Adipose tissue (tissue), 3 donors: ENCODE measurements at regions not wholly inside any gene's neighbourhood (a gene's known extent, or its start where the extent isn't known, plus 50 kb on each side); places are given as distances from the start of the nearest gene placed in this dataset.
"Not testable (repeated sequence)": the region's sequence is repeated elsewhere in the genome, so short reads cannot be mapped to it uniquely, and the experiment has no call there.

ENCODE experiments used
- H3K27ac ChIP-seq: one replicate; pipeline ENCODE4 v1.5.1; 2013; ENCODE audit warnings: low read depth, low read length
- WGBS, 3 donors: extraction: QIAGEN DNeasy Blood & Tissue Kit; methylation state at CpG; one replicate each; pipeline ENCODE4 v1.1.7; 2013; 5-methylcytosine and 5-hydroxymethylcytosine counted together
- donor health status: healthy with polysubstance abuse.
- donor health status: Bipolar disorder and iron deficiency.
- donor health status: healthy.

DNA sequence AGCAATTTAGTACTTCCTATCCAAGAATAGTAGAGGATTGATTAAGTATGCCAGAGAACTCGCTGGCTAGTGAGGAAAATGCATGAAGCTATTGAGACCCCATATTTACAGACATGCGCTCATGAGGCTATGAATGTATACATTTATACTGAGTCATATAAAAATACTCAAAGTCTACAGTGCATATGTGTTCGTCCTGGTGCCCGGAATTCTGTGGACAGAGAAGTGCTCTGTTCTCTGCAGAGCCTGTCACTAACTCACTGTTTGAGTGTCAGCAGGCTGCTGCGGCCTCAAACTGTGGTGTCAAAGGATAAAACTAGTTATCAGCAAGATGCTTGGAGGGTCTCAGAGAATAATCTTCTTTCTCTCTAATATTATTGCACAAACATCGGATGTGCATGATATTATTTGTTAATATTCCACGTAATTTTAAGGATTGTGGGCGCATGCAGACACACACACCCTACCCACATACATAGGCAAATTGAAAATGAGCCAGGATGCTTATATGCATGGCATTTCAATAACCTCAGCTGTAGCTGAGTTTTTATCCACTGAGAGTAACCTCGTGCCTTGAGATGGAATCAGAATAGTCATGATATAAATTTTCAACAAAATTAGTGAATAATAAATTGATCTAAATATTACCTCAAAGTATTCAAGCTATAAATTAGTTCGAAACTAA, 50.0 kb upstream of the TSC22D2 start:
- no peak overlapping the region for H3K27ac ChIP-seq
- 85 to 93% (median 91%) methylated on average over 10 of the region's 10 CpGs for WGBS, 3 donors

- WGBS, 3 donors = 72 to 79% (median 78%) methylated on average over 1 of the region's 1 CpG
- no peak overlapping the region for H3K27ac ChIP-seq
Observed at GRCh38 chr3:150357140-150357539, 51.0 kb upstream of the TSC22D2 start.

GRCh38 chr3:150355574-150355973, 52.5 kb upstream of the TSC22D2 start:
- no peak overlapping the region for H3K27ac ChIP-seq
- WGBS, 3 donors = 51 to 76% (median 67%) methylated on average over 1 of the region's 1 CpG

- no peak overlapping the region for H3K27ac ChIP-seq
- WGBS, 3 donors = 85 to 97% (median 96%) methylated on average over 4 of the region's 4 CpGs
Observed at GRCh38 chr3:150352931-150353330, 55.2 kb upstream of the TSC22D2 start.

GRCh38 chr3:150351398-150351797, 56.7 kb upstream of the TSC22D2 start:
- no peak overlapping the region for H3K27ac ChIP-seq
- WGBS, 3 donors = 92 to 96% (median 94%) methylated on average over 3 of the region's 3 CpGs

DNA sequence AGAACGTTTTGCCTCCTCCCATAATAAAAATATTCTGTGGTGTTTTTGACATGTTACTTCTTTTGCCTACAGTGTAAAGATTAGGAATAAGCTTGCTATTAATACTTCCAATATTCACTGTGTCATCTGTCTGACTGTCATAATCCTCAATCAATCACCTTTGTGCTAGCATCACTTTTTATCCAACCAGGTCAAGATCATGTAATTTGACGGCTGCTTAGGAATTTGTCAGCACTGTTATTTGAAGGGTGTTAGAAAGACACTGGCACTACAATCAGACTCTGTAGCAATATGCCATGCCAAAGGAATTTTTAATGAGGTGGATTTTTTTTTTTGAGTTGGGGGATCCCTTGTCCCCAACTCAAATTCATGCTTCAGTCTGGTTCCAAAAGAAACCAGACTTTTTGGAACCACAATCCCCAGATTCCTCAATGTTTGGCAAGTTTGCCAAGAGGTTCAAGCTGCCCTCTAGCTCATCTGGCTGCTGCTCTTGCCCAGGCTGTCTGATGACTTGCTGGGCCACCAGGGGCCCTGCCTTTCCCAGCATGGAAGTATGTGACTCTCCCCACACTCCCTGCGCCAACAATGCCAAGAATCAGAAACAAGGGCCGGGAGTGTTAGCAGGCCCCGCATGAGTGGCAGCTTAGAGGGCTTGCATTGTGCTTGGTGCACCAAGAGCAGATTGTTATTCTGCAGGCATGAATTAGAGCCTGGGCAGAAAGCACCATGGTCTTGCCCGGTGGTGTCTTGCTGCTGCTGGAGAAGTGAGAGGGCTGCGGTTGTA, 58.6 kb upstream of the TSC22D2 start:
- no peak overlapping the region for H3K27ac ChIP-seq
- 69 to 77% (median 71%) methylated on average over 7 of the region's 7 CpGs for WGBS, 3 donors

DNA sequence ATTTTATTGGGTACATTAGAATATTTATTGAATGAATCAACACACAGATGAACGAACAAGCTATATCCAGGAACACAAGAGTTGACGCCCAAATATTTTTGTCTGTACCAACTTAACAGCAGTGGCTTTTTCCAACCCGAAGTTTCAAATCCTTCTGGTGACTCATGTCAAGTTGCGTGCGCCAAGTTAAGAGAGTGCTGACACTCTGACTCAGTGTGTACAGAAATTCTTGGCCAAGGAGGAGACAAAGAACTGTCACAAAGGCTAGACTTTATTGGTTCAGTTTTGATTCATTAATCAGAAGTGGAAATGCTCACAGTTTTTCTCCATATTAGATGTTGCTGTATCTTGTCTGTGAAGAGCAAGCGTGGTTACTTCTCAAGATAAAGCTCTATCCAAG, 59.6 kb upstream of the TSC22D2 start:
- 36 to 48% (median 37%) methylated on average over 6 of the region's 6 CpGs for WGBS, 3 donors

GRCh38 chr3:150346981-150347863, 60.9 kb upstream of the TSC22D2 start:
- H3K27ac ChIP-seq = no peak overlapping the region
- 79 to 82% (median 82%) methylated on average over 10 of the region's 10 CpGs for WGBS, 3 donors

More for the DNA sequence above, 59.6 kb upstream of the TSC22D2 start:
- no peak overlapping the region for H3K27ac ChIP-seq

GRCh38 chr3:150346266-150346665, 61.8 kb upstream of the TSC22D2 start:
- WGBS, 3 donors = 65 to 86% (median 79%) methylated on average over 6 of the region's 6 CpGs
- no peak overlapping the region for H3K27ac ChIP-seq

DNA sequence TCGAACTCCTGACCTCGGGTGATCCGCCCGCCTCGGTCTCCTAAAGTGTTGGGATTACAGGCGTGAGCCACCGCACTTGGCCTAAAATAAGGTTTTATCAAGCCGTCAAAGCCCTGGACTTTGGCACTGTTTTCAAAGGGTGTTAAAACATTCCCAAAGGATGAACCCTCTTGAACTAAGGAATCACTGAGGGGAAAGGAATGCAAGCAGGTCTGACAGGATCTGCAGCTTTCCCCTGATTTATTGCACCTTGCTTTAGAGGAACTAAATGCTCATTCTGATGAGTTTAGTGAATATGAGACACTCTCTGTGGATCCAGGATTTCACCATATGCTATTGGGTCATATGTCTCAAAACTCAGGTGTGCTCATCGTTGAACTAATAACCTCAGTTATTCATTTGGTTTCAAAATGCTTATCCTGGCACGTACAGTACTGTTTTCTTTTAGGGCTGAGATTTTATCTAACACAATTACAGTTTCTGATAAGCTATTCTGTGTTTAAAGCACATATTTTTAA, 63.0 kb upstream of the TSC22D2 start:
- WGBS, 3 donors = 51 to 70% (median 67%) methylated on average over 10 of the region's 10 CpGs
- H3K27ac ChIP-seq = no peak overlapping the region

- WGBS, 3 donors = 72 to 83% (median 74%) methylated on average over 8 of the region's 8 CpGs
- H3K27ac ChIP-seq = no peak overlapping the region
Observed at GRCh38 chr3:150344079-150344759, 63.9 kb upstream of the TSC22D2 start.

GRCh38 chr3:150342896-150343467, 65.1 kb upstream of the TSC22D2 start:
- WGBS, 3 donors = 77 to 89% (median 81%) methylated on average over 2 of the region's 2 CpGs
- H3K27ac ChIP-seq = no peak overlapping the region

GRCh38 chr3:150341891-150342290, 66.2 kb upstream of the TSC22D2 start:
- no peak overlapping the region for H3K27ac ChIP-seq
- WGBS, 3 donors = 67 to 85% (median 78%) methylated on average over 3 of the region's 3 CpGs

GRCh38 chr3:150336363-150336762, 71.7 kb upstream of the TSC22D2 start:
- WGBS, 3 donors = 92 to 97% (median 96%) methylated on average over 9 of the region's 9 CpGs
- H3K27ac ChIP-seq = not testable (repeated sequence)

GRCh38 chr3:150335631-150336030, 72.5 kb upstream of the TSC22D2 start:
- no peak overlapping the region for H3K27ac ChIP-seq
- WGBS, 3 donors = 76 to 84% (median 76%) methylated on average over 2 of the region's 2 CpGs

GRCh38 chr3:150334974-150335373, 73.1 kb upstream of the TSC22D2 start:
- WGBS, 3 donors = 85 to 91% (median 86%) methylated on average over 3 of the region's 3 CpGs
- no peak overlapping the region for H3K27ac ChIP-seq

- 94 to 98% (median 95%) methylated on average over 1 of the region's 1 CpG for WGBS, 3 donors
- H3K27ac ChIP-seq = no peak overlapping the region
Observed at GRCh38 chr3:150333477-150333876, 74.6 kb upstream of the TSC22D2 start.
